Activated T-cell treated with anti-CD3 and anti-CD28 coated beads, Interleukin-2, amount 50 U/mL, for 24 hours (primary cell): ENCODE measurements at regions not wholly inside any gene's neighbourhood (a gene's known extent, or its start where the extent isn't known, plus 50 kb on each side); places are given as distances from the start of the nearest gene placed in this dataset.

Source experiments
- DNase-seq: peaks from one replicate; pipeline ENCODE4 v3.0.0-alpha.2; 2020
- H3K27ac Mint-ChIP-seq: 2 replicates; pipeline ENCODE4 v1.8.0; 2020; ENCODE audit warnings: mild to moderate bottlenecking, mixed read lengths
- H3K27me3 Mint-ChIP-seq: 2 replicates; pipeline ENCODE4 v1.8.0; 2020; ENCODE audit warnings: mixed read lengths
- H3K36me3 Mint-ChIP-seq: 2 replicates; pipeline ENCODE4 v1.8.0; 2020; ENCODE audit warnings: low read depth, mixed read lengths
- H3K4me1 Mint-ChIP-seq: 2 replicates; pipeline ENCODE4 v1.8.0; 2020; ENCODE audit warnings: low read depth, mixed read lengths
- H3K4me3 Mint-ChIP-seq: 2 replicates; pipeline ENCODE4 v1.8.0; 2020; ENCODE audit warnings: mild to moderate bottlenecking, moderate library complexity, mixed read lengths
- H3K9me3 Mint-ChIP-seq: 2 replicates; pipeline ENCODE4 v1.8.0; 2020; ENCODE audit warnings: mixed read lengths

GRCh38 chr2:105974812-105975211, 219.3 kb downstream of the UXS1 start:
- H3K4me1 Mint-ChIP-seq, result peaks cover 48% of the 10 kb centered on the region
- H3K27me3 Mint-ChIP-seq, result no peaks in the 10 kb centered on the region
- no peak overlapping the region for H3K4me3 Mint-ChIP-seq
- H3K9me3 Mint-ChIP-seq, result peaks cover 9% of the 10 kb centered on the region
- H3K36me3 Mint-ChIP-seq, result no peaks in the 10 kb centered on the region
- DNase-seq, result no peak
- no peak overlapping the region for H3K27ac Mint-ChIP-seq

GRCh38 chr2:105972927-105973326, 221.2 kb downstream of the UXS1 start:
- no peaks in the 10 kb centered on the region for H3K36me3 Mint-ChIP-seq
- H3K4me1 Mint-ChIP-seq, result peaks cover 45% of the 10 kb centered on the region
- H3K27ac Mint-ChIP-seq, result no peak overlapping the region

GRCh38 chr2:105972246-105972645, 221.9 kb downstream of the UXS1 start:
- no peaks in the 10 kb centered on the region for H3K36me3 Mint-ChIP-seq
- H3K27me3 Mint-ChIP-seq, result no peaks in the 10 kb centered on the region
- H3K27ac Mint-ChIP-seq, result no peak overlapping the region
- H3K4me1 Mint-ChIP-seq, result peaks cover 38% of the 10 kb centered on the region
- DNase-seq, result no peak
- peaks cover 7% of the 10 kb centered on the region for H3K9me3 Mint-ChIP-seq
- no peak overlapping the region for H3K4me3 Mint-ChIP-seq

More at GRCh38 chr2:105972927-105973326, 221.2 kb downstream of the UXS1 start:
- H3K4me3 Mint-ChIP-seq, result no peak overlapping the region
- peaks cover 9% of the 10 kb centered on the region for H3K9me3 Mint-ChIP-seq
- H3K27me3 Mint-ChIP-seq, result no peaks in the 10 kb centered on the region
- no peak for DNase-seq

GRCh38 chr2:105969552-105969951, 224.5 kb downstream of the UXS1 start:
- no peak overlapping the region for H3K27ac Mint-ChIP-seq
- H3K36me3 Mint-ChIP-seq, result no peaks in the 10 kb centered on the region
- no peaks in the 10 kb centered on the region for H3K27me3 Mint-ChIP-seq
- H3K4me1 Mint-ChIP-seq, result peaks cover 23% of the 10 kb centered on the region
- H3K4me3 Mint-ChIP-seq, result no peak overlapping the region
- DNase-seq, result no peak
- peaks cover 4% of the 10 kb centered on the region for H3K9me3 Mint-ChIP-seq

GRCh38 chr2:105962221-105962620, 217.5 kb downstream of the NCK2 start:
- DNase-seq, result no peak
- Mint-ChIP-seq H3K4me3 (no peak overlapping the region), H3K27ac (no peak overlapping the region), H3K4me1 (no peaks in the 10 kb centered on the region), H3K9me3 (no peaks in the 10 kb centered on the region), H3K27me3 (no peaks in the 10 kb centered on the region), H3K36me3 (no peaks in the 10 kb centered on the region)

GRCh38 chr2:105961599-105962146, 217.0 kb downstream of the NCK2 start:
- no peaks in the 10 kb centered on the region for H3K27me3 Mint-ChIP-seq
- DNase-seq, result no peak
- H3K36me3 Mint-ChIP-seq, result no peaks in the 10 kb centered on the region
- no peak overlapping the region for H3K4me3 Mint-ChIP-seq
- H3K27ac Mint-ChIP-seq, result no peak overlapping the region
- no peaks in the 10 kb centered on the region for H3K4me1 Mint-ChIP-seq
- no peaks in the 10 kb centered on the region for H3K9me3 Mint-ChIP-seq

- Mint-ChIP-seq H3K27ac (no peak overlapping the region), H3K36me3 (no peaks in the 10 kb centered on the region), H3K27me3 (no peaks in the 10 kb centered on the region)
Measured at GRCh38 chr2:105959357-105959756, 214.6 kb downstream of the NCK2 start.

GRCh38 chr2:105954891-105955290, 210.2 kb downstream of the NCK2 start:
- peaks cover 52% of the 10 kb centered on the region for H3K4me1 Mint-ChIP-seq
- H3K9me3 Mint-ChIP-seq, result no peaks in the 10 kb centered on the region
- no peak overlapping the region for H3K27ac Mint-ChIP-seq
- H3K36me3 Mint-ChIP-seq, result no peaks in the 10 kb centered on the region
- H3K27me3 Mint-ChIP-seq, result no peaks in the 10 kb centered on the region
- no peak for DNase-seq
- H3K4me3 Mint-ChIP-seq, result no peak overlapping the region

More at GRCh38 chr2:105959357-105959756, 214.6 kb downstream of the NCK2 start:
- H3K9me3 Mint-ChIP-seq, result no peaks in the 10 kb centered on the region
- peaks cover 12% of the 10 kb centered on the region for H3K4me1 Mint-ChIP-seq
- DNase-seq, result no peak
- no peak overlapping the region for H3K4me3 Mint-ChIP-seq

GRCh38 chr2:105953942-105954341, 209.2 kb downstream of the NCK2 start:
- Mint-ChIP-seq H3K36me3 (no peaks in the 10 kb centered on the region), H3K4me1 (peaks cover 55% of the 10 kb centered on the region), H3K4me3 (no peak overlapping the region), H3K27ac (no peak overlapping the region), H3K9me3 (no peaks in the 10 kb centered on the region), H3K27me3 (no peaks in the 10 kb centered on the region)
- DNase-seq, result no peak

- H3K9me3 Mint-ChIP-seq, result no peaks in the 10 kb centered on the region
- no peaks in the 10 kb centered on the region for H3K27me3 Mint-ChIP-seq
- H3K4me1 Mint-ChIP-seq, result peaks cover 55% of the 10 kb centered on the region
- DNase-seq, result no peak
- H3K36me3 Mint-ChIP-seq, result no peaks in the 10 kb centered on the region
- H3K27ac Mint-ChIP-seq, result no peak overlapping the region
- no peak overlapping the region for H3K4me3 Mint-ChIP-seq
Measured at GRCh38 chr2:105952131-105952530, 207.4 kb downstream of the NCK2 start.

GRCh38 chr2:105951384-105951694, 206.6 kb downstream of the NCK2 start:
- Mint-ChIP-seq H3K27ac (peak overlapping the region; percentile 50), H3K27me3 (no peaks in the 10 kb centered on the region), H3K9me3 (no peaks in the 10 kb centered on the region), H3K4me3 (no peak overlapping the region), H3K4me1 (peaks cover 55% of the 10 kb centered on the region), H3K36me3 (no peaks in the 10 kb centered on the region)
- no peak for DNase-seq

- Mint-ChIP-seq H3K36me3 (no peaks in the 10 kb centered on the region), H3K4me3 (no peak overlapping the region), H3K27ac (peak overlapping the region; percentile 50), H3K9me3 (no peaks in the 10 kb centered on the region), H3K4me1 (peaks cover 55% of the 10 kb centered on the region), H3K27me3 (no peaks in the 10 kb centered on the region)
- no peak for DNase-seq
Measured at GRCh38 chr2:105950521-105951383, 206.0 kb downstream of the NCK2 start.

GRCh38 chr2:105943977-105944376, 199.3 kb downstream of the NCK2 start:
- no peak overlapping the region for H3K27ac Mint-ChIP-seq
- no peaks in the 10 kb centered on the region for H3K36me3 Mint-ChIP-seq
- no peak overlapping the region for H3K4me3 Mint-ChIP-seq
- peaks cover 10% of the 10 kb centered on the region for H3K9me3 Mint-ChIP-seq
- no peaks in the 10 kb centered on the region for H3K4me1 Mint-ChIP-seq
- no peak for DNase-seq
- no peaks in the 10 kb centered on the region for H3K27me3 Mint-ChIP-seq
